ENCODE measurements at regions not wholly inside any gene's neighbourhood (a gene's known extent, or its start where the extent isn't known, plus 50 kb on each side); places are given as distances from the start of the nearest gene placed in this dataset.

DNA sequence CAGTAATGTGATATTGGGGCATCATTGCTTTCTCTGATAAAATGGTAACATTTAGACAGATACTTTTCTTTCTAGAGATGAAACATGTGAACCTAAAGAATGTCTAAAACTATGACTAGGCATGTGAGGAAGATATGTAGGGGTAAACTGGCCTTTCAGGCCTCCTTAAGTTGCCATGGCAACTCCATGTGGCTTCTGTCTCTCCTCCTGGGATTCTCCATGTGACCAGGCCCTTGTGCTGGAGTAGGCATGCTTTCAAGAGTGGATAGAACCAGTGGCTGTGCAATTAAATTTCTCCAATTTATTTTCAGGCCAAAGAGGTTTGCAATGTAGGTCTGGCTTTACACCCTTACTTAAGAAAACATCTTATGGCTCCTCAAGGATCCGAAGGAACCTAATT lies 130.8 kb downstream of the OLFM4 start:
- Histone ChIP-seq H3K27me3 (ENCODE audit: control insufficient read depth in 2 of 2, insufficient read depth in 2 of 2, low read length in 2 of 2) (no peaks in the 10 kb centered on the region), H3K9me1 (replicated peaks; ENCODE audit: control insufficient read depth, extremely low read depth, insufficient read depth, low read length) (no peaks in the 10 kb centered on the region), H3K9me3 (replicated peaks; ENCODE audit: control insufficient read depth, insufficient read depth, low read length) (no peaks in the 10 kb centered on the region), H3K4me1 (ENCODE audit: control insufficient read depth, extremely low read depth, insufficient read depth, low read length) (no peaks in the 10 kb centered on the region), H3K4me3 (replicated peaks in 1 of 3; ENCODE audit: insufficient read depth in 1 of 3, low read depth in 1 of 3, low read length in 3 of 3) (no peak overlapping the region), H3K9ac (replicated peaks; ENCODE audit: extremely low read depth, insufficient read depth, low read length) (no peak overlapping the region), H3K4me2 (ENCODE audit: insufficient read depth, low read length) (no peak overlapping the region), H3K79me2 (ENCODE audit: control insufficient read depth, insufficient read depth, low read length) (no peaks in the 10 kb centered on the region), H3K27ac (ENCODE audit: insufficient read depth, low read depth, low read length) (no peak overlapping the region), H2AFZ (ENCODE audit: low read depth, low read length) (no peak overlapping the region), H4K20me1 (replicated peaks; ENCODE audit: control insufficient read depth, extremely low read depth, insufficient read depth, low read length) (no peaks in the 10 kb centered on the region), H3K36me3 (ENCODE audit: control insufficient read depth in 2 of 2, extremely low read depth in 1 of 2, insufficient read depth in 2 of 2, low read length in 2 of 2) (no peaks in the 10 kb centered on the region)
- POLR2A ChIA-PET = no interaction called here
- CTCF ChIA-PET = no interaction called here
- TF ChIP-seq POLR2AphosphoS5 (IDR thresholded peaks at IDR 0.05; ENCODE audit: insufficient read depth, low read depth, low read length) (no peak), JUN (IDR thresholded peaks at IDR 0.05; ENCODE audit: borderline replicate concordance, insufficient read depth, insufficient read length, low read depth) (no peak), POLR2A (IDR thresholded peaks at IDR 0.05; ENCODE audit: low read depth, low read length) (no peak), FOS (IDR thresholded peaks at IDR 0.05; ENCODE audit: borderline replicate concordance, insufficient read depth, low read length) (no peak), GATA2 (IDR thresholded peaks at IDR 0.05; ENCODE audit: insufficient read depth, insufficient read length, low read depth, low read length) (no peak)
- TF ChIP-seq, protein P1, sequence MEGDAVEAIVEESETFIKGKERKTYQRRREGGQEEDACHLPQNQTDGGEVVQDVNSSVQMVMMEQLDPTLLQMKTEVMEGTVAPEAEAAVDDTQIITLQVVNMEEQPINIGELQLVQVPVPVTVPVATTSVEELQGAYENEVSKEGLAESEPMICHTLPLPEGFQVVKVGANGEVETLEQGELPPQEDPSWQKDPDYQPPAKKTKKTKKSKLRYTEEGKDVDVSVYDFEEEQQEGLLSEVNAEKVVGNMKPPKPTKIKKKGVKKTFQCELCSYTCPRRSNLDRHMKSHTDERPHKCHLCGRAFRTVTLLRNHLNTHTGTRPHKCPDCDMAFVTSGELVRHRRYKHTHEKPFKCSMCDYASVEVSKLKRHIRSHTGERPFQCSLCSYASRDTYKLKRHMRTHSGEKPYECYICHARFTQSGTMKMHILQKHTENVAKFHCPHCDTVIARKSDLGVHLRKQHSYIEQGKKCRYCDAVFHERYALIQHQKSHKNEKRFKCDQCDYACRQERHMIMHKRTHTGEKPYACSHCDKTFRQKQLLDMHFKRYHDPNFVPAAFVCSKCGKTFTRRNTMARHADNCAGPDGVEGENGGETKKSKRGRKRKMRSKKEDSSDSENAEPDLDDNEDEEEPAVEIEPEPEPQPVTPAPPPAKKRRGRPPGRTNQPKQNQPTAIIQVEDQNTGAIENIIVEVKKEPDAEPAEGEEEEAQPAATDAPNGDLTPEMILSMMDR (IDR thresholded peaks at IDR 0.05; ENCODE audit: extremely low read depth in 1 of 2, insufficient read depth in 1 of 2, low read depth in 1 of 2, low read length in 2 of 2) = no peak
- TF ChIP-seq, protein P2, sequence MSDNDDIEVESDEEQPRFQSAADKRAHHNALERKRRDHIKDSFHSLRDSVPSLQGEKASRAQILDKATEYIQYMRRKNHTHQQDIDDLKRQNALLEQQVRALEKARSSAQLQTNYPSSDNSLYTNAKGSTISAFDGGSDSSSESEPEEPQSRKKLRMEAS (IDR thresholded peaks at IDR 0.05; ENCODE audit: insufficient read depth, insufficient read length) = no peak
- intact Hi-C loops (cut with micrococcal nuclease) = no loop called here
- FAIRE-seq = no peak
- no peak for DNase-seq (ENCODE audit: low read depth, low spot score)
- dilution Hi-C loops (cut with MboI; ENCODE audit: extremely low pct_ligation_motif_present, low sequenced_read_pairs) = no loop called here
- no TSS peak for BruUV-seq (replicated peaks)
